LNCaP clone FGC (cell line): ENCODE measurements at regions not wholly inside any gene's neighbourhood (a gene's known extent, or its start where the extent isn't known, plus 50 kb on each side); places are given as distances from the start of the nearest gene placed in this dataset.

Source experiments
- DNase-seq: peaks from one replicate; pipeline ENCODE4 v3.0.0-alpha.2; 2011; ENCODE audit warnings: low read depth
- H3K4me3 ChIP-seq: 2 replicates; pipeline ENCODE4 v1.5.1; 2011; ENCODE audit warnings: mild to moderate bottlenecking, low read depth, low read length, control low read depth
- CTCF ChIP-seq: IDR thresholded peaks from 2 replicates; pipeline ENCODE4 v1.5.1; 2012; ENCODE audit warnings: mild to moderate bottlenecking; ENCODE audit not compliant: control insufficient read depth, insufficient read depth; ENCODE audit errors: extremely low read depth

GRCh38 chr1:37134599-37134998 is 100.3 kb upstream of the GRIK3 start:
- DNase-seq = no peak
- no peak for TF ChIP-seq CTCF
- no peak overlapping the region for H3K4me3 ChIP-seq

GRCh38 chr1:37135032-37135431 is 100.7 kb upstream of the GRIK3 start:
- no peak for TF ChIP-seq CTCF
- no peak overlapping the region for H3K4me3 ChIP-seq
- DNase-seq = no peak

- no peak overlapping the region for H3K4me3 ChIP-seq
- no peak for DNase-seq
- no peak for TF ChIP-seq CTCF
Measured at GRCh38 chr1:37137014-37137413, 102.7 kb upstream of the GRIK3 start.

- no peak overlapping the region for H3K4me3 ChIP-seq
- no peak for TF ChIP-seq CTCF
- no peak for DNase-seq
Measured at GRCh38 chr1:37137601-37138000, 103.3 kb upstream of the GRIK3 start.

GRCh38 chr1:37143800-37144199 is 109.5 kb upstream of the GRIK3 start:
- TF ChIP-seq CTCF = no peak
- no peak for DNase-seq
- no peak overlapping the region for H3K4me3 ChIP-seq

GRCh38 chr1:37146071-37146470 is 111.8 kb upstream of the GRIK3 start:
- no peak for DNase-seq
- TF ChIP-seq CTCF = no peak
- no peak overlapping the region for H3K4me3 ChIP-seq

GRCh38 chr1:37147392-37147831 is 113.1 kb upstream of the GRIK3 start:
- H3K4me3 ChIP-seq = no peak overlapping the region
- no peak for TF ChIP-seq CTCF
- DNase-seq = no peak
